K562 (cell line): ENCODE measurements at regions not wholly inside any gene's neighbourhood (a gene's known extent, or its start where the extent isn't known, plus 50 kb on each side); places are given as distances from the start of the nearest gene placed in this dataset.

ENCODE experiments used
- ATAC-seq: fragments of 200-7000 bp; cut with Tn5 transposase; 3 replicates; pipeline ENCODE4 v1.9.1; 2020; ENCODE audit warnings: moderate library complexity
- BruUV-seq: library from RNA; stranded (reverse); fragments of 400-500 nt; replicated peaks from 2 replicates; lab custom pipeline; 2021; lab: Mats Ljungman, UMichigan
- CTCF ChIA-PET: fragments of 300-600 bp; formaldehyde crosslinking; extraction: SDS; loops from one replicate; lab custom pipeline; 2021; ENCODE audit warnings: low intra/inter-chr PET ratio; lab: Yijun Ruan, JAX
- POLR2A ChIA-PET: fragments of 300-600, 350-650 bp; sonication (Branson Sonifier 250); formaldehyde crosslinking; extraction: SDS; loops from one replicate; lab custom pipeline; 2021; ENCODE audit warnings: antibody characterized with exemption, inconsistent platforms; lab: Yijun Ruan, JAX
- DNase-seq, 4 experiments: peaks; one replicate each; pipeline versions ENCODE4 v3.0.0 to v3.0.0-alpha.2; 2011 to 2018; ENCODE audit warnings: low spot score in 3 of 4, mixed read lengths in 3 of 4; ENCODE audit errors: extremely low read depth in 1 of 4
- FAIRE-seq: peaks from 2 replicates; lab custom pipeline; 2011; peaks lifted over from hg19 to GRCh38; lab: Jason Lieb, UNC
- H2AFZ ChIP-seq: 2 replicates; pipeline ENCODE4 v1.6.0; 2011; ENCODE audit warnings: low read depth, low read length, control low read depth, inconsistent platforms
- H3K27ac ChIP-seq: fragments of 200-600 bp; 3 replicates; pipeline ENCODE4 v1.8.0; 2011; ENCODE audit warnings: low read depth, mild to moderate bottlenecking, control low read depth, inconsistent platforms, low read length, moderate library complexity, mixed read lengths; ENCODE audit errors: extremely low read depth
- H3K27me3 ChIP-seq, 2 experiments: fragments of 300-600 bp in 1 of 2; 2 replicates in 1 of 2; 3 replicates in 1 of 2; pipeline versions ENCODE4 v1.6.0 to v1.8.0; 2011; ENCODE audit warnings: inconsistent platforms in 2 of 2, low read length in 2 of 2, mild to moderate bottlenecking in 1 of 2, mixed read lengths in 1 of 2, moderate library complexity in 1 of 2; ENCODE audit not compliant: control insufficient read depth in 2 of 2, insufficient read depth in 2 of 2
- H3K36me3 ChIP-seq: fragments of 300-600 bp; 3 replicates; pipeline ENCODE4 v1.8.0; 2011; ENCODE audit warnings: mild to moderate bottlenecking, low read length, inconsistent platforms; ENCODE audit not compliant: control insufficient read depth, insufficient read depth
- H3K4me1 ChIP-seq, 2 experiments: fragments of 200-600 bp in 1 of 2; replicated peaks in 1 of 2; 2 replicates in 1 of 2; 3 replicates in 1 of 2; pipeline versions ENCODE4 v1.5.1 to v1.8.0; 2011; ENCODE audit warnings: inconsistent platforms in 2 of 2, low read length in 2 of 2, mild to moderate bottlenecking in 1 of 2, mixed read lengths in 1 of 2, moderate library complexity in 1 of 2; ENCODE audit not compliant: control insufficient read depth in 2 of 2, insufficient read depth in 2 of 2
- H3K4me2 ChIP-seq: 2 replicates; pipeline ENCODE4 v1.6.1; 2011; ENCODE audit warnings: low read length, control low read depth, inconsistent platforms, mixed read lengths; ENCODE audit not compliant: insufficient read depth
- H3K4me3 ChIP-seq: fragments of 200-600 bp; sonication (generic), shearing (Covaris generic); 2 replicates; pipeline ENCODE4 v1.5.1; 2016; ENCODE audit warnings: control low read depth, inconsistent platforms
- H3K79me2 ChIP-seq: fragments of 200-600 bp; 3 replicates; pipeline ENCODE4 v1.8.0; 2011; ENCODE audit warnings: low read length, inconsistent platforms; ENCODE audit not compliant: control insufficient read depth, insufficient read depth
- H3K9ac ChIP-seq, 2 experiments: 2 replicates each; pipeline versions ENCODE4 v1.6.0 to v1.6.1; 2011; ENCODE audit warnings: low read depth in 2 of 2, low read length in 2 of 2, control low read depth in 1 of 2, inconsistent platforms in 1 of 2, mild to moderate bottlenecking in 1 of 2, mixed read lengths in 1 of 2; ENCODE audit not compliant: insufficient read depth in 1 of 2
- H3K9me1 ChIP-seq: one replicate; pipeline ENCODE4 v1.6.0; 2011; ENCODE audit warnings: inconsistent platforms, mild to moderate bottlenecking, low read length, moderate library complexity; ENCODE audit not compliant: control insufficient read depth, insufficient read depth
- H3K9me3 ChIP-seq: replicated peaks from 2 replicates; pipeline ENCODE4 v1.5.1; 2011; ENCODE audit warnings: low read depth, low read length, inconsistent platforms; ENCODE audit not compliant: control insufficient read depth, insufficient read depth
- H4K20me1 ChIP-seq: replicated peaks from 2 replicates; pipeline ENCODE4 v1.6.1; 2011; ENCODE audit warnings: low read length, inconsistent platforms, mixed read lengths; ENCODE audit not compliant: control insufficient read depth, insufficient read depth
- C11orf30 ChIP-seq: fragments of 450-650 bp; IDR thresholded peaks from 2 replicates; pipeline ENCODE4 v1.6.1; 2016; ENCODE audit warnings: low read depth, mild to moderate bottlenecking
- FOSL1 ChIP-seq: fragments of 200-800 bp; sonication (Bioruptor generic); conservative IDR thresholded peaks from 2 replicates; pipeline ENCODE4 v1.6.1; 2016; ENCODE audit warnings: missing genetic modification characterization, missing compliant biosample characterization
- KHSRP ChIP-seq: fragments of 450-650 bp; IDR thresholded peaks from 2 replicates; pipeline ENCODE4 v1.6.1; 2017
- RBM15 ChIP-seq: fragments of 200-400 bp; formaldehyde crosslinking; IDR thresholded peaks from 2 replicates; pipeline ENCODE4 v1.6.1; 2018; ENCODE audit warnings: mild to moderate bottlenecking, low read length, moderate library complexity; ENCODE audit not compliant: insufficient read depth
- U2AF2 ChIP-seq: fragments of 200-400 bp; formaldehyde crosslinking; optimal IDR thresholded peaks from 2 replicates; pipeline ENCODE3; 2017; ENCODE audit warnings: low read depth, mild to moderate bottlenecking, low read length
- ZBED1 ChIP-seq: IDR thresholded peaks from 2 replicates; pipeline ENCODE4 v1.6.1; 2014
- ZNF586 ChIP-seq: fragments of 450-650 bp; formaldehyde crosslinking; conservative IDR thresholded peaks from 2 replicates; pipeline ENCODE4 v1.4.0; 2020; ENCODE audit warnings: mild to moderate bottlenecking, moderate library complexity
- ZNF75A ChIP-seq: fragments of 450-650 bp; formaldehyde crosslinking; IDR thresholded peaks from 2 replicates; pipeline ENCODE4 v1.4.0; 2020; ENCODE audit warnings: mild to moderate bottlenecking
- ZNF778 ChIP-seq: fragments of 450-650 bp; formaldehyde crosslinking; IDR thresholded peaks from 2 replicates; pipeline ENCODE4 v1.4.0; 2020; ENCODE audit warnings: mild to moderate bottlenecking, moderate library complexity
- WGBS: fragments of 100-300 bp; shearing (Covaris generic); methylation state at CpG from one replicate; pipeline ENCODE4 v1.1.6; 2016; ENCODE audit warnings: low coverage, mixed read lengths; ENCODE audit not compliant: insufficient coverage; ENCODE audit errors: missing lambda C conversion rate; 5-methylcytosine and 5-hydroxymethylcytosine counted together
- in situ Hi-C: fragments of 300-500 bp; cut with MboI; formaldehyde crosslinking; loops from 4 replicates; pipeline ENCODE4 v1.15.0; 2018; ENCODE audit warnings: inconsistent platforms, mixed read lengths
- intact Hi-C: fragments of 100-400 bp; cut with micrococcal nuclease; formaldehyde crosslinking; loops from 2 replicates; pipeline ENCODE4 v1.14.2; 2022
- TF ChIP-seq, protein P1 (sequence below): sonication (generic); formaldehyde crosslinking; IDR thresholded peaks from 2 replicates; pipeline ENCODE4 v1.8.0; 2023; ENCODE audit warnings: mild to moderate bottlenecking, missing genetic modification reagents

- Histone ChIP-seq H3K79me2 (no peaks in the 10 kb centered on the region), H3K4me3 (no peak overlapping the region), H3K9ac (no peak overlapping the region), H3K9me1 (no peaks in the 10 kb centered on the region), H3K9me3 (no peaks in the 10 kb centered on the region; the same call in 1 of the 2 replicates), H3K4me1 (no peaks in the 10 kb centered on the region), H4K20me1 (no peaks in the 10 kb centered on the region), H3K36me3 (no peaks in the 10 kb centered on the region), H3K4me2 (no peak overlapping the region), H2AFZ (no peak overlapping the region), H3K27ac (no peak overlapping the region), H3K27me3 (no peaks in the 10 kb centered on the region)
- ATAC-seq: no peak
- WGBS: 8% methylated on average over 2 of the region's 2 CpGs
- intact Hi-C loops: no loop called here
- in situ Hi-C loops: no loop called here
- ChIA-PET CTCF (no interaction called here), POLR2A (no interaction called here)
- FAIRE-seq: no peak
- no peak for TF ChIP-seq RBM15
- no peak for TF ChIP-seq ZNF586 (CRISPR knock-in tag)
- TF ChIP-seq KHSRP: no peak
- no peak for TF ChIP-seq C11orf30
- TF ChIP-seq ZNF778 (CRISPR knock-in tag): no peak
- no peak for TF ChIP-seq ZNF75A
- TF ChIP-seq, protein P1, sequence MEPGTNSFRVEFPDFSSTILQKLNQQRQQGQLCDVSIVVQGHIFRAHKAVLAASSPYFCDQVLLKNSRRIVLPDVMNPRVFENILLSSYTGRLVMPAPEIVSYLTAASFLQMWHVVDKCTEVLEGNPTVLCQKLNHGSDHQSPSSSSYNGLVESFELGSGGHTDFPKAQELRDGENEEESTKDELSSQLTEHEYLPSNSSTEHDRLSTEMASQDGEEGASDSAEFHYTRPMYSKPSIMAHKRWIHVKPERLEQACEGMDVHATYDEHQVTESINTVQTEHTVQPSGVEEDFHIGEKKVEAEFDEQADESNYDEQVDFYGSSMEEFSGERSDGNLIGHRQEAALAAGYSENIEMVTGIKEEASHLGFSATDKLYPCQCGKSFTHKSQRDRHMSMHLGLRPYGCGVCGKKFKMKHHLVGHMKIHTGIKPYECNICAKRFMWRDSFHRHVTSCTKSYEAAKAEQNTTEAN (CRISPR knock-in tag): no peak
- no peak for TF ChIP-seq U2AF2
- TF ChIP-seq FOSL1 (tag): no peak
- TF ChIP-seq ZBED1: no peak
- DNase-seq: no peak
- no TSS peak for BruUV-seq
These were observed 736.4 kb downstream of the KCNA4 start for GRCh38 chr11:29280452-29280851.
